Panc1 (cell line): ENCODE measurements at regions not wholly inside any gene's neighbourhood (a gene's known extent, or its start where the extent isn't known, plus 50 kb on each side); places are given as distances from the start of the nearest gene placed in this dataset.

Source experiments
- ATAC-seq: fragments of 200-7000 bp; cut with Tn5 transposase; 2 replicates; pipeline ENCODE4 v1.9.1; 2020; ENCODE audit warnings: mild to moderate bottlenecking, moderate library complexity
- BruUV-seq: library from RNA; stranded (reverse); fragments of 400-500 nt; replicated peaks from 2 replicates; lab custom pipeline; 2021; lab: Mats Ljungman, UMichigan
- CTCF ChIA-PET: fragments of 300-600 bp; sonication (Branson Sonifier 250); formaldehyde crosslinking; loops from one replicate; lab custom pipeline; 2022; ENCODE audit warnings: antibody characterized with exemption; lab: Charles Lee
- POLR2A ChIA-PET: fragments of 300-600 bp; sonication (Branson Sonifier 250); formaldehyde crosslinking; loops from one replicate; lab custom pipeline; 2022; ENCODE audit warnings: antibody characterized with exemption; lab: Charles Lee
- DNase-seq: peaks from one replicate; pipeline ENCODE4 v3.0.0-alpha.2; 2010; ENCODE audit warnings: low read depth, low spot score
- H3K27ac ChIP-seq: 2 replicates; pipeline ENCODE4 v1.5.1; 2011; ENCODE audit warnings: mild to moderate bottlenecking, low read length, inconsistent platforms
- H3K27me3 ChIP-seq: fragments of 200-500 bp; sonication (Bioruptor generic); 2 replicates; pipeline ENCODE4 v1.6.0; 2014; ENCODE audit warnings: low read length, inconsistent platforms; ENCODE audit not compliant: control insufficient read depth, insufficient read depth
- H3K36me3 ChIP-seq: fragments of 200-500 bp; sonication (Bioruptor generic); 2 replicates; pipeline ENCODE4 v1.5.1; 2014; ENCODE audit warnings: inconsistent platforms, mild to moderate bottlenecking, low read length, moderate library complexity; ENCODE audit not compliant: control insufficient read depth, insufficient read depth
- H3K4me1 ChIP-seq: 2 replicates; pipeline ENCODE4 v1.5.1; 2011; ENCODE audit warnings: inconsistent platforms, mild to moderate bottlenecking, low read length, moderate library complexity; ENCODE audit not compliant: control insufficient read depth, insufficient read depth
- H3K4me3 ChIP-seq, 2 experiments: 2 replicates each; pipeline ENCODE4 v1.5.1; 2011 to 2012; ENCODE audit warnings: low read depth in 2 of 2, low read length in 2 of 2, mild to moderate bottlenecking in 2 of 2, inconsistent platforms in 1 of 2, moderate library complexity in 1 of 2
- H3K9me3 ChIP-seq: fragments of 200-500 bp; sonication (Bioruptor generic); 2 replicates; pipeline ENCODE4 v1.5.1; 2014; ENCODE audit warnings: low read depth, mild to moderate bottlenecking, inconsistent platforms, low read length, moderate library complexity; ENCODE audit not compliant: control insufficient read depth, insufficient read depth
- POLR2AphosphoS5 ChIP-seq: IDR thresholded peaks from 2 replicates; pipeline ENCODE4 v1.6.1; 2012; ENCODE audit warnings: mild to moderate bottlenecking, low read depth, low read length, moderate library complexity
- SIN3A ChIP-seq: IDR thresholded peaks from 2 replicates; pipeline ENCODE4 v1.6.1; 2012; ENCODE audit warnings: low read depth, mild to moderate bottlenecking, low read length, moderate library complexity, borderline replicate concordance; ENCODE audit not compliant: insufficient read depth
- TCF7L2 ChIP-seq: IDR thresholded peaks from 2 replicates; pipeline ENCODE4 v1.6.1; 2011; ENCODE audit warnings: mild to moderate bottlenecking, low read depth, low read length, inconsistent platforms
- in situ Hi-C: cut with HindIII; loops from 2 replicates; pipeline ENCODE4 v1.10.0; 2016; ENCODE audit warnings: low sequenced_read_pairs, low pct_unique_long_range_greater_than_20kb
- intact Hi-C: fragments of 100-400 bp; cut with micrococcal nuclease; formaldehyde crosslinking; loops from one replicate; pipeline ENCODE4 v1.10.0; 2022; ENCODE audit not compliant: unreplicated experiment
- TF ChIP-seq, protein P1 (sequence below): fragments of 450-650 bp; IDR thresholded peaks from 2 replicates; pipeline ENCODE4 v1.5.1; 2017; ENCODE audit warnings: mild to moderate bottlenecking
- TF ChIP-seq, protein P2 (sequence below), 2 experiments: IDR thresholded peaks; 2 replicates each; pipeline ENCODE4 v1.6.1; 2011 to 2012; ENCODE audit warnings: low read depth in 2 of 2, control low read depth in 1 of 2, low read length in 1 of 2, mild to moderate bottlenecking in 1 of 2, moderate library complexity in 1 of 2; ENCODE audit not compliant: insufficient read depth in 1 of 2

DNA sequence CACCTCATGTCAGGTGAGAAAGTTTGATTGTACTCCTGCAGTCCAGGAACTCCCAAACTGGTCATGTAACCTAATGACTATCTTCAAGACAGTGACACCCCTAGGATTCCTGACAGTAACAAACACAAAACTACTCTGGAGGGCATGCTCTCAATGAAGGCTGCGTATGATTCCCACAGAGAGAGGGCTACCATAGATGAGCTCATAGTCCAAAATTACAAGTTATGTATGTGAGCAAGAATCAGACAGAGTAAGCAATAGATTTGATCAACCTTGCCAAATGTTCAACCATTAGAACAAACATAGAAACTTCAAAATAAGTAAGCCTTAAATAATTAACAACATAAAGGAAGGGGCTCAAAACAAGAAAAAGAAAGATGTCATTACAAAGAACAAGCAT, 158.1 kb downstream of the COPRS start:
- ATAC-seq (no peak), DNase-seq (no peak)
- Histone ChIP-seq H3K9me3 (no peaks in the 10 kb centered on the region), H3K4me1 (0 out of 2 replicates have a peak, but pooled peaks cover 3% of the 10 kb centered on the region), H3K36me3 (no peaks in the 10 kb centered on the region), H3K4me3 (no peak overlapping the region), H3K27ac (no peak overlapping the region), H3K27me3 (no peaks in the 10 kb centered on the region)
- in situ Hi-C loops (no loop called here), intact Hi-C loops (no loop called here)
- TF ChIP-seq, protein P1, sequence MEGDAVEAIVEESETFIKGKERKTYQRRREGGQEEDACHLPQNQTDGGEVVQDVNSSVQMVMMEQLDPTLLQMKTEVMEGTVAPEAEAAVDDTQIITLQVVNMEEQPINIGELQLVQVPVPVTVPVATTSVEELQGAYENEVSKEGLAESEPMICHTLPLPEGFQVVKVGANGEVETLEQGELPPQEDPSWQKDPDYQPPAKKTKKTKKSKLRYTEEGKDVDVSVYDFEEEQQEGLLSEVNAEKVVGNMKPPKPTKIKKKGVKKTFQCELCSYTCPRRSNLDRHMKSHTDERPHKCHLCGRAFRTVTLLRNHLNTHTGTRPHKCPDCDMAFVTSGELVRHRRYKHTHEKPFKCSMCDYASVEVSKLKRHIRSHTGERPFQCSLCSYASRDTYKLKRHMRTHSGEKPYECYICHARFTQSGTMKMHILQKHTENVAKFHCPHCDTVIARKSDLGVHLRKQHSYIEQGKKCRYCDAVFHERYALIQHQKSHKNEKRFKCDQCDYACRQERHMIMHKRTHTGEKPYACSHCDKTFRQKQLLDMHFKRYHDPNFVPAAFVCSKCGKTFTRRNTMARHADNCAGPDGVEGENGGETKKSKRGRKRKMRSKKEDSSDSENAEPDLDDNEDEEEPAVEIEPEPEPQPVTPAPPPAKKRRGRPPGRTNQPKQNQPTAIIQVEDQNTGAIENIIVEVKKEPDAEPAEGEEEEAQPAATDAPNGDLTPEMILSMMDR: no peak
- TF ChIP-seq SIN3A: no peak
- TF ChIP-seq TCF7L2: no peak
- no peak for TF ChIP-seq POLR2AphosphoS5
- TF ChIP-seq, protein P2, sequence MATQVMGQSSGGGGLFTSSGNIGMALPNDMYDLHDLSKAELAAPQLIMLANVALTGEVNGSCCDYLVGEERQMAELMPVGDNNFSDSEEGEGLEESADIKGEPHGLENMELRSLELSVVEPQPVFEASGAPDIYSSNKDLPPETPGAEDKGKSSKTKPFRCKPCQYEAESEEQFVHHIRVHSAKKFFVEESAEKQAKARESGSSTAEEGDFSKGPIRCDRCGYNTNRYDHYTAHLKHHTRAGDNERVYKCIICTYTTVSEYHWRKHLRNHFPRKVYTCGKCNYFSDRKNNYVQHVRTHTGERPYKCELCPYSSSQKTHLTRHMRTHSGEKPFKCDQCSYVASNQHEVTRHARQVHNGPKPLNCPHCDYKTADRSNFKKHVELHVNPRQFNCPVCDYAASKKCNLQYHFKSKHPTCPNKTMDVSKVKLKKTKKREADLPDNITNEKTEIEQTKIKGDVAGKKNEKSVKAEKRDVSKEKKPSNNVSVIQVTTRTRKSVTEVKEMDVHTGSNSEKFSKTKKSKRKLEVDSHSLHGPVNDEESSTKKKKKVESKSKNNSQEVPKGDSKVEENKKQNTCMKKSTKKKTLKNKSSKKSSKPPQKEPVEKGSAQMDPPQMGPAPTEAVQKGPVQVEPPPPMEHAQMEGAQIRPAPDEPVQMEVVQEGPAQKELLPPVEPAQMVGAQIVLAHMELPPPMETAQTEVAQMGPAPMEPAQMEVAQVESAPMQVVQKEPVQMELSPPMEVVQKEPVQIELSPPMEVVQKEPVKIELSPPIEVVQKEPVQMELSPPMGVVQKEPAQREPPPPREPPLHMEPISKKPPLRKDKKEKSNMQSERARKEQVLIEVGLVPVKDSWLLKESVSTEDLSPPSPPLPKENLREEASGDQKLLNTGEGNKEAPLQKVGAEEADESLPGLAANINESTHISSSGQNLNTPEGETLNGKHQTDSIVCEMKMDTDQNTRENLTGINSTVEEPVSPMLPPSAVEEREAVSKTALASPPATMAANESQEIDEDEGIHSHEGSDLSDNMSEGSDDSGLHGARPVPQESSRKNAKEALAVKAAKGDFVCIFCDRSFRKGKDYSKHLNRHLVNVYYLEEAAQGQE (IDR thresholded peaks at IDR 0.05; ENCODE audit: insufficient read depth in 1 of 2, low read depth in 2 of 2, low read length in 1 of 2): no peak
- CTCF ChIA-PET: interaction anchor here (0.5 kb wide), 1 partner anchor 214 kb away, joined by 3 read pairs; no protein-coding TSS in a partner anchor
- POLR2A ChIA-PET: no interaction called here
- BruUV-seq: no TSS peak

DNA sequence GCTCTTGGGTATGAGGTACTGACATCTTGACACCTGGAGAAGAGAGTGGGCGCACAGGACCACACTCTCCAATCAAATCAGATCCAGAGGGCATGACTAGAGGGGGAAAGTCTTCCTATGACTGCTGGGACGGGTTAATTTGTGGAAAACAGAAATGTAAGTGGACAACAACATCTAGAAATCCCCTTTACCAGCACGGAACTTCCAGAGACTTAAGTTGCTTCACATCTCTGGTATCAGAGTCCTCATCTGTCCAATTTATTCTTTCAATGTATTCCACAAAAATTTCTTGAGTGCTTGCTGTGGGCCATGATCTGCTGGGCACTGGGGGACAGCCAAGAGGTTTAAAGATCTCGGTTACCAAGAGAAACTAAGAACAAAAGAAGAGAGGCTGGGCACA, 159.2 kb downstream of the COPRS start:
- H3K4me3 ChIP-seq: no peak overlapping the region
- H3K27ac ChIP-seq: no peak overlapping the region
- ATAC-seq (no peak), DNase-seq (no peak)
- intact Hi-C loops: no loop called here
- H3K27me3 ChIP-seq: no peaks in the 10 kb centered on the region
- in situ Hi-C loops: no loop called here
- CTCF ChIA-PET: no interaction called here
- POLR2A ChIA-PET: no interaction called here
- no peaks in the 10 kb centered on the region for H3K36me3 ChIP-seq
- BruUV-seq: no TSS peak
- TF ChIP-seq SIN3A: no peak
- TF ChIP-seq POLR2AphosphoS5: no peak
- 0 out of 2 replicates have a peak, but pooled peaks cover 3% of the 10 kb centered on the region for H3K4me1 ChIP-seq
- no peaks in the 10 kb centered on the region for H3K9me3 ChIP-seq

DNA sequence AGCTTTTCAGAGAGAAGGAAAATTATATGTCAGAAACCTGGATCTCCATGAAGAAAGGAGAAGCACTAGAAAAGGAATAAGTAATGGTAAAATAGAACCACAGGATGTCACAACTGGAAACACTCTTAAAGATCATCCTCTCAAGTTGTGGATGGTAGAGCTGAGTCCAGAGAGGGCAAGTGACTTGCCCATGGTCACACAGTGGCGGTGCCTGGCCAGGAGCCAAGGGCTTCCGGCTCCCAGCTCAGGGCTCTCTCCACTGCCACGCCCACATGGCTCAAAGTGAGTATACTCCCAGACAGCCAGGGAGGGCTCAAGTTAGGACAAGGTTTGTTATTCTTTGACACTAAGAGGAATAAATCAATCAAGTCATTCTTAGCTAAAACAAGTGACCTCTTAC, 159.8 kb downstream of the COPRS start:
- POLR2A ChIA-PET: no interaction called here
- TF ChIP-seq, protein P1: no peak
- TF ChIP-seq POLR2AphosphoS5 (no peak), TCF7L2 (no peak), SIN3A (no peak)
- TF ChIP-seq, protein P2 (IDR thresholded peaks at IDR 0.05; ENCODE audit: insufficient read depth in 1 of 2, low read depth in 2 of 2, low read length in 1 of 2): no peak
- CTCF ChIA-PET: no interaction called here
- no peaks in the 10 kb centered on the region for H3K27me3 ChIP-seq
- no peak overlapping the region for H3K4me3 ChIP-seq
- DNase-seq: no peak
- H3K4me1 ChIP-seq: 0 out of 2 replicates have a peak, but pooled peaks cover 3% of the 10 kb centered on the region
- in situ Hi-C loops: no loop called here
- H3K36me3 ChIP-seq: no peaks in the 10 kb centered on the region
- no TSS peak for BruUV-seq
- ATAC-seq: no peak
- intact Hi-C loops: no loop called here
- H3K9me3 ChIP-seq: no peaks in the 10 kb centered on the region
- H3K27ac ChIP-seq: no peak overlapping the region
